ENCODE measurements at regions not wholly inside any gene's neighbourhood (a gene's known extent, or its start where the extent isn't known, plus 50 kb on each side); places are given as distances from the start of the nearest gene placed in this dataset.

- in situ Hi-C loops (cut with MboI; ENCODE audit: low pct_unique_long_range_greater_than_20kb, low sequenced_read_pairs, unreplicated experiment): no loop called here
- TF ChIP-seq CTCF (IDR thresholded peaks at IDR 0.05; ENCODE audit: extremely low read depth, insufficient read depth, missing control alignments): no peak
- no peak for DNase-seq (ENCODE audit: low spot score)
These were observed 362.8 kb upstream of the RGMA start for GRCh38 chr15:93451822-93452221.

- in situ Hi-C loops (cut with MboI; ENCODE audit: low pct_unique_long_range_greater_than_20kb, low sequenced_read_pairs, unreplicated experiment): no loop called here
- TF ChIP-seq CTCF (IDR thresholded peaks at IDR 0.05; ENCODE audit: extremely low read depth, insufficient read depth, missing control alignments): no peak
- DNase-seq (ENCODE audit: low spot score): no peak
These were observed 362.3 kb upstream of the RGMA start for GRCh38 chr15:93451265-93451664.

GRCh38 chr15:93449798-93450197, 360.8 kb upstream of the RGMA start:
- in situ Hi-C loops (cut with MboI; ENCODE audit: low pct_unique_long_range_greater_than_20kb, low sequenced_read_pairs, unreplicated experiment): no loop called here
- no peak for TF ChIP-seq CTCF (IDR thresholded peaks at IDR 0.05; ENCODE audit: extremely low read depth, insufficient read depth, missing control alignments)

GRCh38 chr15:93438310-93438709, 349.3 kb upstream of the RGMA start:
- no peak for DNase-seq (ENCODE audit: low spot score)
- in situ Hi-C loops (cut with MboI; ENCODE audit: low pct_unique_long_range_greater_than_20kb, low sequenced_read_pairs, unreplicated experiment): no loop called here
- no peak for TF ChIP-seq CTCF (IDR thresholded peaks at IDR 0.05; ENCODE audit: extremely low read depth, insufficient read depth, missing control alignments)

More at GRCh38 chr15:93449798-93450197, 360.8 kb upstream of the RGMA start:
- DNase-seq (ENCODE audit: low spot score): no peak

- in situ Hi-C loops (cut with MboI; ENCODE audit: low pct_unique_long_range_greater_than_20kb, low sequenced_read_pairs, unreplicated experiment): no loop called here
- no peak for DNase-seq (ENCODE audit: low spot score)
- no peak for TF ChIP-seq CTCF (IDR thresholded peaks at IDR 0.05; ENCODE audit: extremely low read depth, insufficient read depth, missing control alignments)
These were observed 343.5 kb upstream of the RGMA start for GRCh38 chr15:93432474-93432873.

- no peak for DNase-seq (ENCODE audit: low spot score)
- in situ Hi-C loops (cut with MboI; ENCODE audit: low pct_unique_long_range_greater_than_20kb, low sequenced_read_pairs, unreplicated experiment): no loop called here
- no peak for TF ChIP-seq CTCF (IDR thresholded peaks at IDR 0.05; ENCODE audit: extremely low read depth, insufficient read depth, missing control alignments)
These were observed 339.9 kb upstream of the RGMA start for GRCh38 chr15:93428807-93429351.

- DNase-seq (ENCODE audit: low spot score): no peak
- TF ChIP-seq CTCF (IDR thresholded peaks at IDR 0.05; ENCODE audit: extremely low read depth, insufficient read depth, missing control alignments): no peak
- in situ Hi-C loops (cut with MboI; ENCODE audit: low pct_unique_long_range_greater_than_20kb, low sequenced_read_pairs, unreplicated experiment): no loop called here
These were observed 339.1 kb upstream of the RGMA start for GRCh38 chr15:93428150-93428549.

All from GM13977 (cell line).